OCI-LY7 (cell line): ENCODE measurements at regions not wholly inside any gene's neighbourhood (a gene's known extent, or its start where the extent isn't known, plus 50 kb on each side); places are given as distances from the start of the nearest gene placed in this dataset.

ENCODE experiments used
- CTCF ChIP-seq: fragments of 200-600 bp; sonication (generic); conservative IDR thresholded peaks from 2 replicates; pipeline ENCODE4 v1.5.1; 2014; ENCODE audit warnings: mild to moderate bottlenecking, antibody characterized with exemption, low read length, moderate library complexity, mixed read lengths
- EZH2phosphoT487 ChIP-seq: fragments of 200-600 bp; sonication (generic); IDR thresholded peaks from 2 replicates; pipeline ENCODE4 v1.6.1; 2018; ENCODE audit warnings: low read depth, borderline replicate concordance, mild to moderate bottlenecking, mixed run types, antibody characterized with exemption, low read length, moderate library complexity, mixed read lengths

- TF ChIP-seq CTCF (no peak), EZH2phosphoT487 (no peak)
These were observed 1596.6 kb downstream of the SI start for GRCh38 chr3:163481738-163482137.
